Stimulated activated CD4-positive, alpha-beta T cell treated with anti-CD3 and anti-CD28 coated beads, Interleukin-12 subunit alpha, Interleukin-12 subunit beta, amount 100 ng/mL, for 48 hours (primary cell): ENCODE measurements at regions not wholly inside any gene's neighbourhood (a gene's known extent, or its start where the extent isn't known, plus 50 kb on each side); places are given as distances from the start of the nearest gene placed in this dataset.
"Not testable (repeated sequence)": the region's sequence is repeated elsewhere in the genome, so short reads cannot be mapped to it uniquely, and the experiment has no call there.

Experiments
- DNase-seq, 3 donors: peaks; one replicate each; pipeline ENCODE4 v3.0.0-alpha.2; 2020; ENCODE audit warnings: low read depth in 2 of 3, low spot score in 1 of 3

GRCh38 chr10:59036311-59037017 lies 140.0 kb upstream of the PHYHIPL start:
- DNase-seq: no peak

GRCh38 chr10:59037018-59037389 lies 139.4 kb upstream of the PHYHIPL start:
- no peak for DNase-seq

- DNase-seq: no peak
These were observed 138.9 kb upstream of the PHYHIPL start for GRCh38 chr10:59037506-59037905.

GRCh38 chr10:59043358-59043757 lies 133.1 kb upstream of the PHYHIPL start:
- DNase-seq: not testable (repeated sequence)

GRCh38 chr10:59047180-59047579 lies 129.3 kb upstream of the PHYHIPL start:
- no peak for DNase-seq

- DNase-seq: no peak
These were observed 128.4 kb upstream of the PHYHIPL start for GRCh38 chr10:59047957-59048618.

GRCh38 chr10:59053502-59053901 lies 122.9 kb upstream of the PHYHIPL start:
- DNase-seq: not testable (repeated sequence)

GRCh38 chr10:59055045-59055444 lies 121.4 kb upstream of the PHYHIPL start:
- DNase-seq: no peak

- DNase-seq: no peak
These were observed 119.1 kb upstream of the PHYHIPL start for GRCh38 chr10:59057345-59057744.

- DNase-seq: no peak
These were observed 115.6 kb upstream of the PHYHIPL start for GRCh38 chr10:59060852-59061251.

- no peak for DNase-seq
These were observed 113.0 kb upstream of the PHYHIPL start for GRCh38 chr10:59063491-59063890.

GRCh38 chr10:59064080-59064692 lies 112.3 kb upstream of the PHYHIPL start:
- DNase-seq: no peak

- DNase-seq: no peak
These were observed 111.5 kb upstream of the PHYHIPL start for GRCh38 chr10:59064759-59065539.

GRCh38 chr10:59068581-59069191 lies 107.8 kb upstream of the PHYHIPL start:
- no peak for DNase-seq

- DNase-seq: no peak
These were observed 104.4 kb upstream of the PHYHIPL start for GRCh38 chr10:59072038-59072437.

- DNase-seq: no peak
These were observed 102.9 kb upstream of the PHYHIPL start for GRCh38 chr10:59073456-59074053.

GRCh38 chr10:59075576-59075975 lies 100.9 kb upstream of the PHYHIPL start:
- no peak for DNase-seq

- no peak for DNase-seq
These were observed 98.6 kb upstream of the PHYHIPL start for GRCh38 chr10:59077855-59078254.

GRCh38 chr10:59078978-59079377 lies 97.5 kb upstream of the PHYHIPL start:
- DNase-seq: no peak

GRCh38 chr10:59079386-59080226 lies 96.8 kb upstream of the PHYHIPL start:
- no peak for DNase-seq
